ENCODE measurements at regions not wholly inside any gene's neighbourhood (a gene's known extent, or its start where the extent isn't known, plus 50 kb on each side); places are given as distances from the start of the nearest gene placed in this dataset.
"Not testable (repeated sequence)": the region's sequence is repeated elsewhere in the genome, so short reads cannot be mapped to it uniquely, and the experiment has no call there.

- no peak for DNase-seq (ENCODE audit: low read depth in 2 of 2)
Observed at GRCh38 chr19:29154163-29154562, 58.8 kb downstream of the UQCRFS1 start.

- no peak for DNase-seq (ENCODE audit: low read depth in 2 of 2)
Observed at GRCh38 chr19:29145756-29146155, 67.2 kb downstream of the UQCRFS1 start.

GRCh38 chr19:29143183-29143582, 69.8 kb downstream of the UQCRFS1 start:
- DNase-seq (ENCODE audit: low read depth in 2 of 2): no peak

GRCh38 chr19:29139227-29139626, 73.7 kb downstream of the UQCRFS1 start:
- no peak for DNase-seq (ENCODE audit: low read depth in 2 of 2)

GRCh38 chr19:29138206-29138605, 74.7 kb downstream of the UQCRFS1 start:
- not testable (repeated sequence) for DNase-seq (ENCODE audit: low read depth in 2 of 2)

GRCh38 chr19:29131456-29131855, 81.5 kb downstream of the UQCRFS1 start:
- DNase-seq (ENCODE audit: low read depth in 2 of 2): no peak

GRCh38 chr19:29129148-29129547, 83.8 kb downstream of the UQCRFS1 start:
- DNase-seq (ENCODE audit: low read depth in 2 of 2): no peak

GRCh38 chr19:29128203-29128602, 84.7 kb downstream of the UQCRFS1 start:
- no peak for DNase-seq (ENCODE audit: low read depth in 2 of 2)

GRCh38 chr19:29122185-29122584, 90.8 kb downstream of the UQCRFS1 start:
- no peak for DNase-seq (ENCODE audit: low read depth in 2 of 2)

GRCh38 chr19:29121684-29122083, 91.3 kb downstream of the UQCRFS1 start:
- no peak for DNase-seq (ENCODE audit: low read depth in 2 of 2)

- DNase-seq (ENCODE audit: low read depth in 2 of 2): no peak
Observed at GRCh38 chr19:29120466-29120865, 92.5 kb downstream of the UQCRFS1 start.

- DNase-seq (ENCODE audit: low read depth in 2 of 2): no peak
Observed at GRCh38 chr19:29119590-29119989, 93.4 kb downstream of the UQCRFS1 start.

- no peak for DNase-seq (ENCODE audit: low read depth in 2 of 2)
Observed at GRCh38 chr19:29118389-29118788, 94.6 kb downstream of the UQCRFS1 start.

- no peak for DNase-seq (ENCODE audit: low read depth in 2 of 2)
Observed at GRCh38 chr19:29117926-29118325, 95.0 kb downstream of the UQCRFS1 start.

- DNase-seq (ENCODE audit: low read depth in 2 of 2): no peak
Observed at GRCh38 chr19:29115181-29115580, 97.8 kb downstream of the UQCRFS1 start.

- no peak for DNase-seq (ENCODE audit: low read depth in 2 of 2)
Observed at GRCh38 chr19:29113838-29114237, 99.1 kb downstream of the UQCRFS1 start.

GRCh38 chr19:29111576-29111975, 101.4 kb downstream of the UQCRFS1 start:
- DNase-seq (ENCODE audit: low read depth in 2 of 2): no peak

GRCh38 chr19:29107831-29108230, 105.1 kb downstream of the UQCRFS1 start:
- no peak for DNase-seq (ENCODE audit: low read depth in 2 of 2)

- DNase-seq (ENCODE audit: low read depth in 2 of 2): no peak
Observed at GRCh38 chr19:29106346-29106885, 106.5 kb downstream of the UQCRFS1 start.

- no peak for DNase-seq (ENCODE audit: low read depth in 2 of 2)
Observed at GRCh38 chr19:29105629-29106292, 107.2 kb downstream of the UQCRFS1 start.

GRCh38 chr19:29104605-29105241, 108.2 kb downstream of the UQCRFS1 start:
- DNase-seq (ENCODE audit: low read depth in 2 of 2): no peak

GRCh38 chr19:29098863-29099481, 114.0 kb downstream of the UQCRFS1 start:
- no peak for DNase-seq (ENCODE audit: low read depth in 2 of 2)

- DNase-seq (ENCODE audit: low read depth in 2 of 2): no peak
Observed at GRCh38 chr19:29098091-29098490, 114.9 kb downstream of the UQCRFS1 start.

Measured in stimulated activated CD4-positive, alpha-beta T cell treated with anti-CD3 and anti-CD28 coated beads, Interleukin-1b, Interleukin-23, amount 100 ng/mL, for 4 hours (primary cell).